ENCODE measurements at regions not wholly inside any gene's neighbourhood (a gene's known extent, or its start where the extent isn't known, plus 50 kb on each side); places are given as distances from the start of the nearest gene placed in this dataset.

DNA sequence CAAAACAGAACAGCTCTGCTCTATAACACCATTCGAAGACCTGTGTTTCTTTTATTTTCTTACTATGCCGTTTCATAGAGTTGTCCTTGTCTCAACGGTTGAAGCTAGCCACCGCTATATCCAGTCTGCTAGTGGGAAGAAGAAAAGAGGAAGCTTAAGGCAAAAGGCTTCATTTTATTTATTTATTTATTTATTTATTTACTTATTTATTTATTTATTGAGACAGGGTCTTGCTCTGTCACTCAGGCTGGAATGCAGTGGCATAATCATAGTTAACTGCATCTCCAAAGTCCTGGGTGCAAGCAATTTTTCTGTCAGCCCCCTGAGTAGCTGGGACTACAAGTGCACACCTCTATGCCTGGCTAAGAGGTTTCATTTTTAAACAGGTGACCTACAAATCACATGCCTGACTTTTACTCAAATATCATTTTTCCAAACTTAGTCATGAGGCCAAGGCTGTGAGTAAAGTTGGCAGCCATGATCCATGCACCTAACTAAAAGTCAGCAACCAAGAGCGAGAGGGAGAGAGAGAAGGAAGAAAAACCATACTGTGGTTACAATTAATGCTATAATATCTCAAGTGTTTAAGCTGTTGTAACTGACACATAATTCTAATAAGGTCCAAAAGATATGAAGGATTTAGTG lies 1305.3 kb upstream of the LRRTM3 start:
- TF ChIP-seq ZNF781 (CRISPR knock-in tag; IDR thresholded peaks at IDR 0.05; ENCODE audit: borderline replicate concordance, not compliant biosample characterization) (no peak), FOXK2 (IDR thresholded peaks at IDR 0.05) (no peak), ZNF274 (CRISPR knock-in tag; IDR thresholded peaks at IDR 0.05) (no peak), ZNF878 (CRISPR knock-in tag; IDR thresholded peaks at IDR 0.05) (no peak)

Measured in HepG2 (cell line).